GM12873 (cell line): ENCODE measurements at regions not wholly inside any gene's neighbourhood (a gene's known extent, or its start where the extent isn't known, plus 50 kb on each side); places are given as distances from the start of the nearest gene placed in this dataset.

Experiments used
- TF ChIP-seq, protein P1 (sequence below): IDR thresholded peaks from 2 replicates; pipeline ENCODE4 v1.5.1; 2012; ENCODE audit warnings: low read depth, mild to moderate bottlenecking, moderate library complexity, low read length, control low read depth; ENCODE audit not compliant: insufficient read depth; ENCODE audit errors: missing control alignments

GRCh38 chr1:199405634-199406196, 621.8 kb upstream of the NR5A2 start:
- TF ChIP-seq, protein P1, sequence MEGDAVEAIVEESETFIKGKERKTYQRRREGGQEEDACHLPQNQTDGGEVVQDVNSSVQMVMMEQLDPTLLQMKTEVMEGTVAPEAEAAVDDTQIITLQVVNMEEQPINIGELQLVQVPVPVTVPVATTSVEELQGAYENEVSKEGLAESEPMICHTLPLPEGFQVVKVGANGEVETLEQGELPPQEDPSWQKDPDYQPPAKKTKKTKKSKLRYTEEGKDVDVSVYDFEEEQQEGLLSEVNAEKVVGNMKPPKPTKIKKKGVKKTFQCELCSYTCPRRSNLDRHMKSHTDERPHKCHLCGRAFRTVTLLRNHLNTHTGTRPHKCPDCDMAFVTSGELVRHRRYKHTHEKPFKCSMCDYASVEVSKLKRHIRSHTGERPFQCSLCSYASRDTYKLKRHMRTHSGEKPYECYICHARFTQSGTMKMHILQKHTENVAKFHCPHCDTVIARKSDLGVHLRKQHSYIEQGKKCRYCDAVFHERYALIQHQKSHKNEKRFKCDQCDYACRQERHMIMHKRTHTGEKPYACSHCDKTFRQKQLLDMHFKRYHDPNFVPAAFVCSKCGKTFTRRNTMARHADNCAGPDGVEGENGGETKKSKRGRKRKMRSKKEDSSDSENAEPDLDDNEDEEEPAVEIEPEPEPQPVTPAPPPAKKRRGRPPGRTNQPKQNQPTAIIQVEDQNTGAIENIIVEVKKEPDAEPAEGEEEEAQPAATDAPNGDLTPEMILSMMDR = no peak

GRCh38 chr1:199410462-199410861, 617.0 kb upstream of the NR5A2 start:
- TF ChIP-seq, protein P1 = no peak

- TF ChIP-seq, protein P1 = no peak
Observed at GRCh38 chr1:199411506-199411905, 616.0 kb upstream of the NR5A2 start.

GRCh38 chr1:199422206-199422605, 605.3 kb upstream of the NR5A2 start:
- TF ChIP-seq, protein P1 = peak; percentile 20

DNA sequence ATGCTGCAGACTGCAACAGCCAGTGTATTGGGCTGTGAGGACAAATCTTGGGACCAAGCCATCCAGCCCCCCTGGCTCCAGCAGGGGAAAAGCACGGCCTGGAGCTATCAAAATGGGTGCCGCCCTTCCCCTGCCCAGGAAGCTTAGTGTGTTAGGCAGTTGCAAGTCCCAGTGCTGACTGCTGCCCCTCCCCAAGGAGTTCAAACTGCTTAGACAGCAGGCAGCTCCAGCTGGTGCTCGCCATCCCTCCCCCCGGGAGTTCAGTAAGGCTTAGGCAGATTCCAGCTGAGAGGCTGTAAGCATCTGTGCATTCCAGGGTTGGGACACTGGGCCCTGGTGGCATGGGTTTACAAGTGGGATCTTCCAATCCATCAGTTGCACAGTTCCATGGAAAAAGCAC, 579.6 kb upstream of the NR5A2 start:
- TF ChIP-seq, protein P1 = no peak

GRCh38 chr1:199448646-199449045, 578.9 kb upstream of the NR5A2 start:
- TF ChIP-seq, protein P1 = no peak

DNA sequence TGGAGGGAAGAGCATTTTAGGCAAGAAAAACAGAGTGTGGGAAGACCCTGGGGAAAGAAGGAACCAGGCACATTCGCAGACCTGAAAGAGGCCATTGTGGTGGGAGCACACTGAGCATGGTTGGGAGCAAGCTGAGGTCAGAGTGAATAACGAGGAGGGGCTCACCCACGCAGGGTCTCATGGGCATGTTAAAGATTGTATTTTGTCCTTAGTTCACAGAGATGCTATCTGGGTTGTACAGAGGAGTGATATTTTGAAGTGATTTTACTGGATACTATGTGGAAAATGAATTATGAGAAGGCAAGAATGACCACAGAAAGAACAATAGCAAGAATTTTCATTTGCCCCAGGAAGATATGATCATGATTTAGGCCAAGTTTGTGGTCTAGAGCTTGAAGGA, 578.3 kb upstream of the NR5A2 start:
- TF ChIP-seq, protein P1 = no peak
